C4-2B (cell line): ENCODE measurements at regions not wholly inside any gene's neighbourhood (a gene's known extent, or its start where the extent isn't known, plus 50 kb on each side); places are given as distances from the start of the nearest gene placed in this dataset.

Experiments used
- CTCF ChIP-seq: fragments of 450-650 bp; conservative IDR thresholded peaks from 2 replicates; pipeline ENCODE4 v1.5.1; 2017; ENCODE audit warnings: mild to moderate bottlenecking
- ZFX ChIP-seq: fragments of 450-650 bp; IDR thresholded peaks from 2 replicates; pipeline ENCODE4 v1.6.1; 2017

- TF ChIP-seq ZFX (no peak), CTCF (no peak)
These were observed 417.0 kb upstream of the CNTN6 start for GRCh38 chr3:675846-676245.
